Kidney (tissue), 13 donors: ENCODE measurements at regions not wholly inside any gene's neighbourhood (a gene's known extent, or its start where the extent isn't known, plus 50 kb on each side); places are given as distances from the start of the nearest gene placed in this dataset.
"Not testable (repeated sequence)": the region's sequence is repeated elsewhere in the genome, so short reads cannot be mapped to it uniquely, and the experiment has no call there.

Source experiments
- DNase-seq, 5 donors: peaks; one replicate each; pipeline ENCODE4 v3.0.0-alpha.2; 2013 to 2020
- FAIRE-seq: peaks from 2 replicates; lab custom pipeline; 2012; peaks lifted over from hg19 to GRCh38; lab: Jason Lieb, UNC
- H3K27ac ChIP-seq, 2 donors: one replicate each; pipeline ENCODE4 v1.7.0; 2013; ENCODE audit warnings: low read depth in 2 of 2, low read length in 2 of 2, inconsistent platforms in 1 of 2
- H3K27me3 ChIP-seq: one replicate; pipeline ENCODE4 v1.7.1; 2013; ENCODE audit warnings: low read length, inconsistent platforms; ENCODE audit not compliant: control insufficient read depth, insufficient read depth
- H3K36me3 ChIP-seq, 3 donors: one replicate each; pipeline versions ENCODE4 v1.7.0 to v1.7.1; 2013; ENCODE audit warnings: low read length in 3 of 3, control low read depth in 1 of 3, inconsistent platforms in 1 of 3; ENCODE audit not compliant: insufficient read depth in 3 of 3, control insufficient read depth in 2 of 3
- H3K4me1 ChIP-seq, 3 donors: one replicate each; pipeline versions ENCODE4 v1.7.0 to v1.7.1; 2013; ENCODE audit warnings: low read length in 3 of 3, inconsistent platforms in 1 of 3, low read depth in 1 of 3; ENCODE audit not compliant: control insufficient read depth in 2 of 3, insufficient read depth in 2 of 3
- H3K4me3 ChIP-seq, 3 donors: one replicate each; pipeline versions ENCODE4 v1.7.0 to v1.8.1; 2013; ENCODE audit warnings: low read length in 3 of 3, control low read depth in 1 of 3, inconsistent platforms in 1 of 3
- H3K9ac ChIP-seq, 3 donors: one replicate each; pipeline versions ENCODE4 v1.7.0 to v1.7.1; 2013; ENCODE audit warnings: low read length in 3 of 3, control low read depth in 1 of 3, inconsistent platforms in 1 of 3
- H3K9me3 ChIP-seq, 3 donors: one replicate each; pipeline versions ENCODE4 v1.7.0 to v1.7.1; 2013; ENCODE audit warnings: low read length in 3 of 3, control low read depth in 1 of 3, inconsistent platforms in 1 of 3; ENCODE audit not compliant: control insufficient read depth in 2 of 3, insufficient read depth in 1 of 3
- intact Hi-C: fragments of 100-400 bp; cut with DNase I; formaldehyde crosslinking; loops from one replicate; pipeline ENCODE4 v1.11.1; 2022
- TF ChIP-seq, protein P1 (sequence below): IDR thresholded peaks from 3 replicates; pipeline ENCODE4 v1.5.1; 2012; ENCODE audit warnings: mild to moderate bottlenecking, moderate library complexity, borderline replicate concordance; ENCODE audit not compliant: insufficient read depth; ENCODE audit errors: extremely low read depth
- donor health status: control.
- donor health status: control.
- donor health status: control.
- donor health status: control.
- donor health status: control.
- donor health status: DM: yes; HTN: yes; CAD: no.
- donor health status: Normal renal cell carcinoma (clear cell type).

DNA sequence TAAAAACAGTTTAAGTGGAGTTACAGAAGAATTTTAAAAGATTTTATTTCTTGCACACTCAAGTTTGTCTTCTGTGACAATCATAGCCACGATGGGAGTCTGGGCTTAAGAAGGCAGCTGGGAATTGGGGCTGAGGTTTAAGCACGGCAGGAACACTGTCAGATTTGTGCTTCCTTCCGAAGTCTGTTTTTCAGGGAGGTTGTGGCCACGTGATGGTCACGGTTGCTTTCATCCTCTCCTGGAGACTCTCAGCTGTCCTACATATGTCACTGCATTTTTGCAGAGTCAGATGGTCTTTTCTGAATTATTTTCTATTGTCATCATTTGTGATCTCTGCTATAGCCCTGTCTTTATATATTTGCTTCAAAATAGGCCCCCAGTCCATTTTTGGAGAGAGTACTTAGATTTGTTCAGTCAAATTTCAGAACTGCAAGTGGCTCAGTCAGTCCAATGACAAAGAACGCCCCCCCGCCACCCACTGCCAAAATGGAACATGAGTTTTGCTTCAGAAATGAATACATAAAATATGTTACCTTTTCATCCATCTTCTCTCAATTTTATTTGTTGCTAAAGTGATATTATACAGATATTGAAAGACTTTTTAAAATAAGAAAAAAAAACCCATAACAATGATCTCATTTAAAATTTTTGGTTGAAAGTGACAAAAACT lies 111.8 kb upstream of the ZFP64 start:
- intact Hi-C loops, result no loop called here

DNA sequence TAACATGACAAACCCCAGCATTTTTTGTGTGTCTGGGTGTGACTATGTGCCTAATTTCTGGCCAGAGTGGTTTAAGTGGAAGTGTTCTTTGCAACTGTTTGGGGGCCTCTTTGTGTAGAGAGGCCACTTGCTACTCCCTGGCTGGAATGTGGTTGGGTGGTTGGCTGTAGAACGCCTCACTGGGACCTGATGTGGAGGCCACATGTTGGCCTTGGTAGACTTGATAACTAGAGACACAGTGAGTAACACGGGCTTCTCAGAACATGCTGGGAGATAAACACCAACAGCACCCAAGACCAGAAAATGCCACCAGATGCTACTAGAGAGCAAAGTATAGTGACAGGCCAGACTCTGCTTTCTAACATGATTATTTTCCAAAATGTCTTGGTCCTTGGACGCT lies 111.2 kb upstream of the ZFP64 start:
- no peak overlapping the region for H3K4me3 ChIP-seq
- H3K27me3 ChIP-seq, result no peaks in the 10 kb centered on the region
- FAIRE-seq (no peak), DNase-seq (no peak)
- no peaks in the 10 kb centered on the region for H3K9me3 ChIP-seq
- TF ChIP-seq, protein P1, sequence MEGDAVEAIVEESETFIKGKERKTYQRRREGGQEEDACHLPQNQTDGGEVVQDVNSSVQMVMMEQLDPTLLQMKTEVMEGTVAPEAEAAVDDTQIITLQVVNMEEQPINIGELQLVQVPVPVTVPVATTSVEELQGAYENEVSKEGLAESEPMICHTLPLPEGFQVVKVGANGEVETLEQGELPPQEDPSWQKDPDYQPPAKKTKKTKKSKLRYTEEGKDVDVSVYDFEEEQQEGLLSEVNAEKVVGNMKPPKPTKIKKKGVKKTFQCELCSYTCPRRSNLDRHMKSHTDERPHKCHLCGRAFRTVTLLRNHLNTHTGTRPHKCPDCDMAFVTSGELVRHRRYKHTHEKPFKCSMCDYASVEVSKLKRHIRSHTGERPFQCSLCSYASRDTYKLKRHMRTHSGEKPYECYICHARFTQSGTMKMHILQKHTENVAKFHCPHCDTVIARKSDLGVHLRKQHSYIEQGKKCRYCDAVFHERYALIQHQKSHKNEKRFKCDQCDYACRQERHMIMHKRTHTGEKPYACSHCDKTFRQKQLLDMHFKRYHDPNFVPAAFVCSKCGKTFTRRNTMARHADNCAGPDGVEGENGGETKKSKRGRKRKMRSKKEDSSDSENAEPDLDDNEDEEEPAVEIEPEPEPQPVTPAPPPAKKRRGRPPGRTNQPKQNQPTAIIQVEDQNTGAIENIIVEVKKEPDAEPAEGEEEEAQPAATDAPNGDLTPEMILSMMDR, result no peak
- H3K4me1 ChIP-seq, result no peaks in the 10 kb centered on the region
- no peak overlapping the region for H3K27ac ChIP-seq
- no peak overlapping the region for H3K9ac ChIP-seq
- H3K36me3 ChIP-seq, result no peaks in the 10 kb centered on the region
- intact Hi-C loops, result no loop called here

More for the DNA sequence above, 111.8 kb upstream of the ZFP64 start:
- Histone ChIP-seq H3K36me3 (no peaks in the 10 kb centered on the region), H3K27ac (no peak overlapping the region), H3K9ac (no peak overlapping the region), H3K27me3 (no peaks in the 10 kb centered on the region), H3K4me1 (no peaks in the 10 kb centered on the region), H3K9me3 (no peaks in the 10 kb centered on the region), H3K4me3 (no peak overlapping the region)
- no peak for FAIRE-seq
- TF ChIP-seq, protein P1, result no peak
- no peak for DNase-seq

DNA sequence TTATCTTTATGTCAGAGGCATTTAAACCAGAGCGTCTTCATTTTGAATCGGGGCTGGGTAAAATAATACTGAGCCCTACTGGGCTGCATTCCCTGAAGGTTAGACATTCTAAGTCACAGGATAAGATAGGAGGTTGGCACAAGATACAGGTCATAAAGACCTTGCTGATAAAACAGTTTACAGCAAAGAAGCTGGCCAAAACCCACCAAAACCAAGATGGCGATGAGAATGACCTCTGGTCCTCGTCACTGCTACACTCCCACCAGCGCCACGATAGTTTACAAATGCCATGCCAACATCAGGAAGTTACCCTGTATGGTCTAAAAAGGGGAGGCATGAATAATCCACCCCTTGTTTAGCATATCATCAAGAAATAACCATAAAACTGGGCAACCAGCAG lies 110.5 kb upstream of the ZFP64 start:
- H3K36me3 ChIP-seq, H3K9me3 ChIP-seq, H3K27ac ChIP-seq, H3K4me3 ChIP-seq, H3K27me3 ChIP-seq, DNase-seq, intact Hi-C loops, H3K4me1 ChIP-seq, FAIRE-seq, H3K9ac ChIP-seq: not testable (repeated sequence)

DNA sequence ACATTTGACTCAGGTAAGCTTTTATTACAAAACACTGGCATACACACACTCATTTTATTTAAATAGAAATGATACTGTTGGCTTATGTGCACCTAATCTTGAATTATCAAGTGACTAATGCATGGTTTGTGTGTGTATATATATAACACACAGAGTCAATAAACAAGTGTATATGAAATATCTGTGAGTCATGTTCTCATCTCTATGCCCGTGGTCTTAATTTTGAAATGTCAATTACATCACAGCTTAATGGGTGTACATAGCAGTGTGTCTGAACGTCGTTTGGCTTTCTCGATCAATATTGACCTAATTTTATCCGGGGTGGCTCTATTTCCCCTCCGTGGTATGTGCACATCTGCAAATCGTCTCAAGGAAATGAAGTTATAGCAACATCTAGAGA lies 104.0 kb upstream of the ZFP64 start:
- no peaks in the 10 kb centered on the region for H3K27me3 ChIP-seq
- intact Hi-C loops, result no loop called here
- H3K4me3 ChIP-seq, result no peak overlapping the region
- no peak overlapping the region for H3K9ac ChIP-seq
- H3K4me1 ChIP-seq, result no peaks in the 10 kb centered on the region
- peaks cover 0 to 6% (median 0%) of the 10 kb centered on the region in 3 donors for H3K9me3 ChIP-seq
- TF ChIP-seq, protein P1, result no peak
- no peaks in the 10 kb centered on the region for H3K36me3 ChIP-seq
- no peak overlapping the region for H3K27ac ChIP-seq
- DNase-seq (no peak), FAIRE-seq (no peak)
